ENCODE measurements at regions not wholly inside any gene's neighbourhood (a gene's known extent, or its start where the extent isn't known, plus 50 kb on each side); places are given as distances from the start of the nearest gene placed in this dataset.

DNA sequence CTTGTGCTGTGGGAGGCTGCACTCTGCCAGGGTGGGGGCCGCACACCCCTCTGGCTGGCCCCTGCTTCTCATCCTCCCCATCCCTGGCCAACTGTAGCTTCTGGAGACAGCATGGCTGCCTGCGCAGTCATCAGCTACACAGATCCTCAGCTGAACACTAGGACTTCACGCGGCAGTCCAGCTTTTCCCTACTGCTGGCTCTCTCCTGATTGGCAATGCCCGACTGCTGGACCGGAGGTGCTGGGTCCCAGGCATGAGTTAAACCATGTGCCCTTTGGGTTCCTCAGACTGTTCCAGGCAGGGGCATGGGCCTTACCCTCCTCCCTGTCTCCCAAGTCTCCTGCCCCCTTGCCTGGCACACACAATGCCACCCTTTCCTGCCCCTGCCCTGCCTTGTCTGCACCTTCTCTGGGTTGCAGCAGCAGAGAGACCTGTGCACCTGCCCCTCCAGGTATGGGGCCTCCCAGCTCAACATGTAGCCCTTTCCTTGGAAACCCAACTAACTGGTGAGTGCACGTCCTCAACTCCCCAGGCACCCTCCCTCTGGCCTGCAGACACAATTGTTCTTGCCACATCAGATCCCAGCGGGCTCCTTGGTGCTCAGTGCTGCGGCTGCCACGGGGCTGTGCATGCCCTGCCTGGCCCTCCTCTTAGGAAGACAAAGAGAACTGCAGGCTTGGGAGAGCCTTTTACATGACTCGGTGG lies 1039.2 kb downstream of the TBC1D22A start:
- Histone ChIP-seq H3K27me3 (replicated peaks; ENCODE audit: insufficient read depth) (no peaks in the 10 kb centered on the region), H3F3A (ENCODE audit: insufficient read depth) (no peaks in the 10 kb centered on the region), H3K4me3 (no peak overlapping the region), H3K4me1 (ENCODE audit: insufficient read depth) (no peaks in the 10 kb centered on the region), H3K36me3 (ENCODE audit: low read depth) (no peaks in the 10 kb centered on the region), H4K20me1 (ENCODE audit: insufficient read depth) (no peaks in the 10 kb centered on the region), H2AFZ (no peak overlapping the region), H3K27ac (no peak overlapping the region), H3K4me2 (ENCODE audit: unreplicated experiment) (no peak overlapping the region), H3K9ac (no peak overlapping the region), H3K9me2 (ENCODE audit: insufficient read depth) (no peaks in the 10 kb centered on the region), H3K79me2 (ENCODE audit: insufficient read depth) (no peaks in the 10 kb centered on the region), H3K9me3 (ENCODE audit: low read depth) (no peaks in the 10 kb centered on the region)
- 54 to 57% methylated on average over 11 of the region's 11 CpGs for WGBS, 2 experiments (ENCODE audit: low coverage in 1 of 2, low lambda C conversion rate in 2 of 2, missing lambda C conversion rate in 2 of 2)
- no peak for DNase-seq
- TF ChIP-seq EZH2phosphoT487 (IDR thresholded peaks at IDR 0.05; ENCODE audit: insufficient read depth, low read depth) (no peak), EZH2 (IDR thresholded peaks at IDR 0.05; ENCODE audit: insufficient read depth, poor library complexity, severe bottlenecking) (no peak)
- in situ Hi-C loops (cut with MboI): no loop called here

- WGBS, 2 experiments (ENCODE audit: low coverage in 1 of 2, low lambda C conversion rate in 2 of 2, missing lambda C conversion rate in 2 of 2): 36 to 37% methylated on average over 4 of the region's 4 CpGs
- Histone ChIP-seq H3K27me3 (replicated peaks; ENCODE audit: insufficient read depth) (no peaks in the 10 kb centered on the region), H2AFZ (no peak overlapping the region), H3K79me2 (ENCODE audit: insufficient read depth) (no peaks in the 10 kb centered on the region), H3K27ac (no peak overlapping the region), H4K20me1 (ENCODE audit: insufficient read depth) (no peaks in the 10 kb centered on the region), H3F3A (ENCODE audit: insufficient read depth) (no peaks in the 10 kb centered on the region), H3K36me3 (ENCODE audit: low read depth) (no peaks in the 10 kb centered on the region), H3K4me2 (ENCODE audit: unreplicated experiment) (no peak overlapping the region), H3K9ac (no peak overlapping the region), H3K9me2 (ENCODE audit: insufficient read depth) (no peaks in the 10 kb centered on the region), H3K9me3 (ENCODE audit: low read depth) (no peaks in the 10 kb centered on the region), H3K4me3 (no peak overlapping the region), H3K4me1 (ENCODE audit: insufficient read depth) (no peaks in the 10 kb centered on the region)
- no peak for TF ChIP-seq EZH2 (IDR thresholded peaks at IDR 0.05; ENCODE audit: insufficient read depth, poor library complexity, severe bottlenecking)
- no peak for TF ChIP-seq EZH2phosphoT487 (IDR thresholded peaks at IDR 0.05; ENCODE audit: insufficient read depth, low read depth)
- no peak for DNase-seq
- in situ Hi-C loops (cut with MboI): no loop called here
Measured at GRCh38 chr22:47798229-47798628, 1035.8 kb downstream of the TBC1D22A start.

- DNase-seq: no peak
- Histone ChIP-seq H3K9me3 (ENCODE audit: low read depth) (no peaks in the 10 kb centered on the region), H3K27me3 (replicated peaks; ENCODE audit: insufficient read depth) (no peaks in the 10 kb centered on the region), H3K4me1 (ENCODE audit: insufficient read depth) (no peaks in the 10 kb centered on the region), H3K36me3 (ENCODE audit: low read depth) (no peaks in the 10 kb centered on the region), H3K9me2 (ENCODE audit: insufficient read depth) (no peaks in the 10 kb centered on the region), H3K4me3 (no peak overlapping the region), H3K9ac (no peak overlapping the region), H2AFZ (no peak overlapping the region), H3K27ac (no peak overlapping the region), H3F3A (ENCODE audit: insufficient read depth) (no peaks in the 10 kb centered on the region), H3K4me2 (ENCODE audit: unreplicated experiment) (no peak overlapping the region), H3K79me2 (ENCODE audit: insufficient read depth) (no peaks in the 10 kb centered on the region), H4K20me1 (ENCODE audit: insufficient read depth) (no peaks in the 10 kb centered on the region)
- in situ Hi-C loops (cut with MboI): no loop called here
- no peak for TF ChIP-seq EZH2phosphoT487 (IDR thresholded peaks at IDR 0.05; ENCODE audit: insufficient read depth, low read depth)
- TF ChIP-seq EZH2 (IDR thresholded peaks at IDR 0.05; ENCODE audit: insufficient read depth, poor library complexity, severe bottlenecking): no peak
- 28 to 31% methylated on average over 6 of the region's 6 CpGs for WGBS, 2 experiments (ENCODE audit: low coverage in 1 of 2, low lambda C conversion rate in 2 of 2, missing lambda C conversion rate in 2 of 2)
Measured at GRCh38 chr22:47797342-47797945, 1035.0 kb downstream of the TBC1D22A start.

GRCh38 chr22:47796128-47796908 lies 1033.9 kb downstream of the TBC1D22A start:
- in situ Hi-C loops (cut with MboI): no loop called here
- H3K9me3 ChIP-seq (ENCODE audit: low read depth): no peaks in the 10 kb centered on the region
- no peaks in the 10 kb centered on the region for H3F3A ChIP-seq (ENCODE audit: insufficient read depth)
- no peaks in the 10 kb centered on the region for H3K36me3 ChIP-seq (ENCODE audit: low read depth)
- H3K9me2 ChIP-seq (ENCODE audit: insufficient read depth): no peaks in the 10 kb centered on the region
- H3K27ac ChIP-seq: no peak overlapping the region
- TF ChIP-seq EZH2phosphoT487 (IDR thresholded peaks at IDR 0.05; ENCODE audit: insufficient read depth, low read depth) (no peak), EZH2 (IDR thresholded peaks at IDR 0.05; ENCODE audit: insufficient read depth, poor library complexity, severe bottlenecking) (no peak)
- no peaks in the 10 kb centered on the region for H3K79me2 ChIP-seq (ENCODE audit: insufficient read depth)
- H3K9ac ChIP-seq: no peak overlapping the region
- WGBS, 2 experiments (ENCODE audit: low coverage in 1 of 2, low lambda C conversion rate in 2 of 2, missing lambda C conversion rate in 2 of 2): 47% methylated on average over 11 of the region's 11 CpGs
- no peaks in the 10 kb centered on the region for H4K20me1 ChIP-seq (ENCODE audit: insufficient read depth)
- H3K4me3 ChIP-seq: no peak overlapping the region
- no peaks in the 10 kb centered on the region for H3K4me1 ChIP-seq (ENCODE audit: insufficient read depth)
- no peak for DNase-seq
- H2AFZ ChIP-seq: no peak overlapping the region
- H3K27me3 ChIP-seq (replicated peaks; ENCODE audit: insufficient read depth): no peaks in the 10 kb centered on the region
- no peak overlapping the region for H3K4me2 ChIP-seq (ENCODE audit: unreplicated experiment)
